ENCODE measurements at regions not wholly inside any gene's neighbourhood (a gene's known extent, or its start where the extent isn't known, plus 50 kb on each side); places are given as distances from the start of the nearest gene placed in this dataset.
"Not testable (repeated sequence)": the region's sequence is repeated elsewhere in the genome, so short reads cannot be mapped to it uniquely, and the experiment has no call there.

GRCh38 chr1:90823686-90824085 is 106.6 kb upstream of the BARHL2 start:
- no peak for DNase-seq

GRCh38 chr1:90821788-90822359 is 104.8 kb upstream of the BARHL2 start:
- no peak for DNase-seq

- no peak for DNase-seq
These were observed 104.2 kb upstream of the BARHL2 start for GRCh38 chr1:90821152-90821787.

GRCh38 chr1:90820745-90821144 is 103.6 kb upstream of the BARHL2 start:
- DNase-seq, result no peak

- no peak for DNase-seq
These were observed 100.3 kb upstream of the BARHL2 start for GRCh38 chr1:90817399-90817798.

- DNase-seq, result not testable (repeated sequence)
These were observed 95.1 kb upstream of the BARHL2 start for GRCh38 chr1:90812237-90812636.

- DNase-seq, result not testable (repeated sequence)
These were observed 94.4 kb upstream of the BARHL2 start for GRCh38 chr1:90811444-90811950.

- no peak for DNase-seq
These were observed 93.6 kb upstream of the BARHL2 start for GRCh38 chr1:90810681-90811080.

- no peak for DNase-seq
These were observed 92.9 kb upstream of the BARHL2 start for GRCh38 chr1:90809996-90810395.

- DNase-seq, result no peak
These were observed 92.0 kb upstream of the BARHL2 start for GRCh38 chr1:90809093-90809492.

GRCh38 chr1:90807329-90807728 is 90.2 kb upstream of the BARHL2 start:
- DNase-seq, result no peak

- no peak for DNase-seq
These were observed 85.5 kb upstream of the BARHL2 start for GRCh38 chr1:90802622-90803021.

- DNase-seq, result no peak
These were observed 83.1 kb upstream of the BARHL2 start for GRCh38 chr1:90800012-90800717.

- no peak for DNase-seq
These were observed 82.2 kb upstream of the BARHL2 start for GRCh38 chr1:90799326-90799725.

GRCh38 chr1:90798883-90799282 is 81.8 kb upstream of the BARHL2 start:
- no peak for DNase-seq

GRCh38 chr1:90798344-90798743 is 81.2 kb upstream of the BARHL2 start:
- no peak for DNase-seq

GRCh38 chr1:90795431-90795830 is 78.3 kb upstream of the BARHL2 start:
- no peak for DNase-seq

GRCh38 chr1:90786709-90787108 is 69.6 kb upstream of the BARHL2 start:
- no peak for DNase-seq

- no peak for DNase-seq
These were observed 67.2 kb upstream of the BARHL2 start for GRCh38 chr1:90784186-90784847.

GRCh38 chr1:90783181-90783580 is 66.1 kb upstream of the BARHL2 start:
- DNase-seq, result no peak

GRCh38 chr1:90782046-90782445 is 64.9 kb upstream of the BARHL2 start:
- DNase-seq, result no peak

- no peak for DNase-seq
These were observed 64.4 kb upstream of the BARHL2 start for GRCh38 chr1:90781534-90781933.

GRCh38 chr1:90780981-90781380 is 63.9 kb upstream of the BARHL2 start:
- DNase-seq, result no peak

- no peak for DNase-seq
These were observed 62.5 kb upstream of the BARHL2 start for GRCh38 chr1:90779573-90779972.
